Esophagus squamous epithelium (tissue), 5 donors: ENCODE measurements at regions not wholly inside any gene's neighbourhood (a gene's known extent, or its start where the extent isn't known, plus 50 kb on each side); places are given as distances from the start of the nearest gene placed in this dataset.
A peak's percentile ranks its signal among the peaks of the same experiment; 100 is the strongest.

Experiments
- DNase-seq: peaks from one replicate; lab custom pipeline; 2025; lab: John Stamatoyannopoulos, UW
- H3K27ac ChIP-seq, 4 donors: fragments of 200-600 bp; sonication (generic); one replicate each; pipeline ENCODE4 v1.5.1; 2016 to 2019; ENCODE audit warnings: mild to moderate bottlenecking in 1 of 4
- H3K27me3 ChIP-seq, 4 donors: fragments of 200-600 bp; sonication (generic); 1 replicate in 3 of 4; 2 replicates in 1 of 4; pipeline versions ENCODE4 v1.5.1 to v1.6.0; 2017 to 2021; ENCODE audit warnings: antibody characterized with exemption in 1 of 4
- H3K36me3 ChIP-seq, 3 donors: fragments of 200-600 bp; sonication (generic); one replicate each; pipeline ENCODE4 v1.5.1; 2016 to 2019
- H3K4me1 ChIP-seq, 3 donors: fragments of 200-600 bp; sonication (generic); one replicate each; pipeline ENCODE4 v1.5.1; 2017 to 2019
- H3K4me3 ChIP-seq, 4 donors: fragments of 200-600 bp; sonication (generic); 1 replicate in 3 of 4; 2 replicates in 1 of 4; pipeline ENCODE4 v1.5.1; 2016 to 2019; ENCODE audit warnings: mild to moderate bottlenecking in 2 of 4, moderate library complexity in 1 of 4
- H3K9me3 ChIP-seq, 3 donors: fragments of 200-600 bp; sonication (generic); one replicate each; pipeline ENCODE4 v1.5.1; 2016 to 2019
- POLR2A ChIP-seq, 4 donors: fragments of 450-650 bp; IDR thresholded peaks; one replicate each; pipeline ENCODE4 v1.6.1; 2017; ENCODE audit warnings: antibody characterized with exemption in 4 of 4, mild to moderate bottlenecking in 4 of 4, moderate library complexity in 3 of 4
- WGBS, 2 donors: methylation state at CpG; one replicate each; pipeline ENCODE4 v1.1.5; 2018; 5-methylcytosine and 5-hydroxymethylcytosine counted together
- intact Hi-C: fragments of 100-400 bp; cut with DNase I; formaldehyde crosslinking; loops from one replicate; pipeline ENCODE4 v1.15.0; 2022
- TF ChIP-seq, protein P1 (sequence below), 6 experiments: fragments of 450-650 bp in 4 of 6; fragments of 200-600 bp in 2 of 6; sonication (generic) in 2 of 6; IDR thresholded peaks; one replicate each; pipeline ENCODE4 v1.5.1; 2016 to 2019; ENCODE audit warnings: antibody characterized with exemption in 6 of 6, mild to moderate bottlenecking in 4 of 6, moderate library complexity in 4 of 6
- donor health status: DM: yes; HTN: yes; CAD: no.

DNA sequence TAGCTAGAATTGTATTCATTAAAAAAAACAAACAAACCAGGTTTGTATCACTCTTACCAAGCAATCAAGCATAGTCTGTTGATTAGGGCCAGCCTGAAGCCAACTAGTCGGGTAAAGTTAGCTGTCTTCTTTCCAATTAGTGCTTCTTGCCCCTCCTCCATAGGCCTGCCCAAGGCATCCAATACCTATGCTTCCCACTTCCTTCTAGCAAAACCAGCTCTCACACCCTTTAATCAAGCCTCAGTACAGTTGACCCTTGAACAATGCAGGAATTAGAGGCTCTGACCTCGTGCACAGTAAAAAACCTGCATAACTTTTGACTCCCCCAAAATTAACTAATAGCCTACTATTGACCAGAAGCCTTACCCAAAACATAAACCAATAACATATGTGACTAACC, 119.1 kb upstream of the DTNBP1 start:
- Histone ChIP-seq H3K4me1 (peaks cover 0 to 13% (median 0%) of the 10 kb centered on the region in 3 donors), H3K27me3 (no peaks in the 10 kb centered on the region), H3K36me3 (no peaks in the 10 kb centered on the region), H3K27ac (peak overlapping the region in 1 of 4 donors; percentile 22), H3K9me3 (no peaks in the 10 kb centered on the region), H3K4me3 (no peak overlapping the region)
- intact Hi-C loops, result no loop called here
- TF ChIP-seq, protein P1, sequence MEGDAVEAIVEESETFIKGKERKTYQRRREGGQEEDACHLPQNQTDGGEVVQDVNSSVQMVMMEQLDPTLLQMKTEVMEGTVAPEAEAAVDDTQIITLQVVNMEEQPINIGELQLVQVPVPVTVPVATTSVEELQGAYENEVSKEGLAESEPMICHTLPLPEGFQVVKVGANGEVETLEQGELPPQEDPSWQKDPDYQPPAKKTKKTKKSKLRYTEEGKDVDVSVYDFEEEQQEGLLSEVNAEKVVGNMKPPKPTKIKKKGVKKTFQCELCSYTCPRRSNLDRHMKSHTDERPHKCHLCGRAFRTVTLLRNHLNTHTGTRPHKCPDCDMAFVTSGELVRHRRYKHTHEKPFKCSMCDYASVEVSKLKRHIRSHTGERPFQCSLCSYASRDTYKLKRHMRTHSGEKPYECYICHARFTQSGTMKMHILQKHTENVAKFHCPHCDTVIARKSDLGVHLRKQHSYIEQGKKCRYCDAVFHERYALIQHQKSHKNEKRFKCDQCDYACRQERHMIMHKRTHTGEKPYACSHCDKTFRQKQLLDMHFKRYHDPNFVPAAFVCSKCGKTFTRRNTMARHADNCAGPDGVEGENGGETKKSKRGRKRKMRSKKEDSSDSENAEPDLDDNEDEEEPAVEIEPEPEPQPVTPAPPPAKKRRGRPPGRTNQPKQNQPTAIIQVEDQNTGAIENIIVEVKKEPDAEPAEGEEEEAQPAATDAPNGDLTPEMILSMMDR (IDR thresholded peaks at IDR 0.05), result no peak
- no peak for TF ChIP-seq POLR2A (IDR thresholded peaks at IDR 0.05)
- no peak for DNase-seq
- 66 to 67% methylated on average over 2 of the region's 2 CpGs for WGBS, 2 donors

DNA sequence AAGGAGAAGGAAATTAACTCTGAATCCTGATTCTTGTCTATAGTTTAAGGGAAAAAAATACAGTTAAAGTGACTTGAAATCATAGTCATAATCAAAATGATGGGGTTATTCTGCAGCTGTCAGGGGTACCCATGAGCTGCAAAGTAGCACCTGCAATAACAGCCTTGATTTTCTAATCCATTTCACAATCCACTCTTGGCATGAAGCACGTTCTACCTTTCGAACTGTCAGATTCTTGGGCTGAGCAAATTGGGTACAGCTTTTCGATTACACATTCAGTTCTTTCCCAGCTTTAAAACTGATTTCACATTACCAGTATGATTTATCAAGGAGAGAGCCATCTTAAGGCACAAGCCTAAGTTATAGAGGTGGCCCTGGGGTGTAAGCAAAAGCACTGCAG, 118.5 kb upstream of the DTNBP1 start:
- no peak for DNase-seq
- intact Hi-C loops, result no loop called here
- Histone ChIP-seq H3K27ac (peak overlapping the region in 1 of 4 donors; percentile 22), H3K9me3 (no peaks in the 10 kb centered on the region), H3K36me3 (no peaks in the 10 kb centered on the region), H3K4me1 (peaks cover 0 to 15% (median 0%) of the 10 kb centered on the region in 3 donors), H3K4me3 (no peak overlapping the region), H3K27me3 (no peaks in the 10 kb centered on the region)
- TF ChIP-seq POLR2A (IDR thresholded peaks at IDR 0.05), result no peak
- TF ChIP-seq, protein P1 (IDR thresholded peaks at IDR 0.05), result no peak
- 38 to 41% methylated on average over 3 of the region's 3 CpGs for WGBS, 2 donors

DNA sequence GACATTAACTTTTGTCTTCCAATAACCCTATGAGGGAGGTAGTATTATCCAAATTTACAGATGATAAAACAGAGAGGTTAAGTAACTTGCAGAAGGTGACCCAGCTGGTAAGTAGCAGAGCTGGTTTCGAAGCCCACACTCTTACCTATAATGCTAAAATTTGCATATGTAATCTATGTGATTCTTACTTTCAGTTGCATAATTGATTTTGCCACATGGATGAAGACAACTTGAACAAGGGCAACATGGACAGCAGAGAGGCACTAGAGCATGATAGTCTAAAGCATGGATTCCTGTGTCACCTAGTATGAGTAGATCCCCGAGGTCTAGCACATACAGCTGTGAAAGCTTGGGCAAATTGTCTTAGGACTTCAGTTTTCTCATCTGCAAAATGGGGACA, 117.6 kb upstream of the DTNBP1 start:
- no peak overlapping the region for H3K27ac ChIP-seq
- no peaks in the 10 kb centered on the region for H3K9me3 ChIP-seq
- 35 to 48% methylated on average over 2 of the region's 2 CpGs for WGBS, 2 donors
- no peak for DNase-seq
- no peaks in the 10 kb centered on the region for H3K36me3 ChIP-seq
- intact Hi-C loops, result no loop called here
- H3K4me3 ChIP-seq, result no peak overlapping the region
- H3K27me3 ChIP-seq, result no peaks in the 10 kb centered on the region
- TF ChIP-seq POLR2A (IDR thresholded peaks at IDR 0.05), result no peak
- TF ChIP-seq, protein P1 (IDR thresholded peaks at IDR 0.05), result no peak
- H3K4me1 ChIP-seq, result peaks cover 0 to 23% (median 0%) of the 10 kb centered on the region in 3 donors

DNA sequence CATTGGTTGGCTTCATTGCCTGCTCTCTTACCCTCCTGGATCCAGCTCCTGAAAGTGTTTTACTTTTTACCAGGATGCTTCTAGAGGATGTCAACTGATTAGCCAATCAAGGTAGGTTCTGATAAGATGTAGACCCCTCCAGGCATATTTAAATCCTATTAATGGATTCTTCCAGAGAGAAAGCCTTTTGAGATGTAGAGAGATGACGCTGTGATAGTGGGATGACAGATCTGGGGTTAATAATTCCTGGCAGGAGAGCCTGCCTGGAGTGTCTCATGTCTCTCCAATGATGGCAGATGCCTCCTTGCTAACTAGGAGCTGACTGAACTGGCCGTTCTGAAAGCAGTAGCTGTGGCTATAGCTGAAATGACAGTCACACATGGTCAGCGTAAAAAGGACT, 116.9 kb upstream of the DTNBP1 start:
- Histone ChIP-seq H3K4me1 (peaks cover 0 to 23% (median 0%) of the 10 kb centered on the region in 3 donors), H3K27me3 (no peaks in the 10 kb centered on the region), H3K9me3 (no peaks in the 10 kb centered on the region), H3K36me3 (no peaks in the 10 kb centered on the region), H3K4me3 (no peak overlapping the region), H3K27ac (no peak overlapping the region)
- intact Hi-C loops, result loop anchor here (10.0 kb wide), 1 partner anchor 395 kb away; no protein-coding TSS in a partner anchor
- TF ChIP-seq, protein P1 (IDR thresholded peaks at IDR 0.05), result no peak
- no peak for TF ChIP-seq POLR2A (IDR thresholded peaks at IDR 0.05)
- 73 to 90% methylated on average over 3 of the region's 3 CpGs for WGBS, 2 donors
- no peak for DNase-seq

DNA sequence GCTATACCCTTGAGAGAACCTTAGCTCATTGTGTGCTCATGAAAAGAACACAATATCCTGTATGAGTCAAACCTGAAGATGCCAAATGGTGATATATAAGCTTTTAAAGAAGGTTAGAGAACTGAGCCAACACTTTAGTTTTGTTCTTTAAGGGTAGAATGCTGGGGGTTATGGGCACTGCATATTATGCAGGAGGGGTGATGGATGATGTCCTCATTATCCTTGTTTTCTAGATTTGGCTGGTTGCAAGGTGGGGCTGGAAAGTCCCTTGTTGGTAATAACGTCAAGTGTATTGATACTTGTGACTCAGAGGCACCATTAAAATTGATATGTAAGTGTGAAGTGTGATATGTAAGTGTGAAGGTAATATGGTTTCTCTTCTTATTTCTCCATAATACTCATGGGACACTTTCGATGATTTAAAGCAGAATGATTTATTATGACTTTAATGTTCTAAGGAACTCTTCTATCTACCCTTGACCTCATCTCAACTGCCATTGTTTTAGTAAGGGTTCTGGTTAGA, 113.7 kb upstream of the DTNBP1 start:
- DNase-seq, result no peak
- H3K4me3 ChIP-seq, result no peak overlapping the region
- no peaks in the 10 kb centered on the region for H3K27me3 ChIP-seq
- no peak for TF ChIP-seq POLR2A (IDR thresholded peaks at IDR 0.05)
- TF ChIP-seq, protein P1 (IDR thresholded peaks at IDR 0.05), result no peak
- H3K9me3 ChIP-seq, result no peaks in the 10 kb centered on the region
- H3K4me1 ChIP-seq, result peaks cover 0 to 16% (median 0%) of the 10 kb centered on the region in 3 donors
- 51 to 60% methylated on average over 2 of the region's 2 CpGs for WGBS, 2 donors
- H3K27ac ChIP-seq, result no peak overlapping the region
- H3K36me3 ChIP-seq, result no peaks in the 10 kb centered on the region
- intact Hi-C loops, result loop anchor here (10.0 kb wide), 1 partner anchor 398 kb away; no protein-coding TSS in a partner anchor
